ENCODE measurements at regions not wholly inside any gene's neighbourhood (a gene's known extent, or its start where the extent isn't known, plus 50 kb on each side); places are given as distances from the start of the nearest gene placed in this dataset.

DNA sequence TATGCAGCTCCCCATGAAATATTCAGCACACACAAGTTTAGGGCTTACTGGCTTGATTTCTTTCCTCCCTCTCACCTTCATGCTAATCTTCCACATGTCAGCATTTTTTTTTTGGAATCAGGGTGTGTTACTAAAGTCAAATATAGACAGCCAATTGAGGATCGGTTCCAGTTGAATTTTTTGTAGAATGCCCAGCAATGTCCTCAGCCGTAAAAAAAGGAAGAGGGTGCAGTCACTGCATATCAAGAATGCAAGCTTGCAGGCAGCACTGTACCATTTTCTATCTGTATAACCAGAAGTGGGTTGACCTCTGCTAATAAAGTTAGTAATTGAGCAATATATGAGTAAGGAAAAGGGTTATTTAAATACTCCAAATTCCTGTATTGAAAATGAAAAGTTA is 51.4 kb upstream of the CHMP2B start:
- DNase-seq (ENCODE audit: low spot score), result no peak

GRCh38 chr3:87173776-87174175 is 53.3 kb upstream of the CHMP2B start:
- no peak for DNase-seq (ENCODE audit: low spot score)

GRCh38 chr3:87173071-87173470 is 54.0 kb upstream of the CHMP2B start:
- DNase-seq (ENCODE audit: low spot score), result no peak

DNA sequence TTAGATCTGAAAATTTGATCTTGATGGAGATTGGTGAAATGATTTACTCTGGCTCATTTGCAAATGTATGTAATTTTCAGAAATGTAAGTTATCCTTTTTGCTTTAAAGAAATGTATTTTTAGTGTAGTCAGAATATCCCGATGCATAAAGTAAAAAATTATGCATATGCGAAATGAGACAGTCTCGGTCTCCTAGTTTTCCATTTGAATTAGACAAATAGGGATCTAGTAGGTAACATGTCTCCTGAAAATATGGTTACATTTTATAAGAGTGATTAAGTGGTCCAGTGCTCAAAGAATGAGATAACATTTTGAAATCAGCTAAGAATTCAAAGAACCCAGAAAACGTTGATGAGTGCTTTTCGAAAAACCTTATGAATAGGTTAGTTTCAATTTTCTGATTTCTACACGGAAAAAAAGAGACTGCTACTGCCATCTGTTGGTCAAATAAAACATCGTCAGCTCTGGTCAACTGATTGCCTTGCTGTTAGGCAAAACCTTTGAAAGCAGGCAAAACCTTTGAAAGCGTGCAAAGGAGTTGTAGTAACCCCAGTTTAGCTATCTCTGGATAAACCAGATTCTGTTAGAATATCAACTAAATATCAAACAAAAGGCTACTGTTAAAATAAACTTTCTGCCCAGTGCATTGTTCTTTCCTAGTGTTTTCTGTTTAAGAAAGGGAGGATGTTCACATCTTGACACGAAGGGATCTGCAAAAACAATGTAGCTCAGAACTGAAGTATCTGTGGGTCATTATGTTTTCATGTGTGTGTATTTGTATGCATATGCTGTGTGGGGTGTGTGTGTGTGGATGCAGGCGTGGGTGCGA is 59.3 kb upstream of the CHMP2B start:
- DNase-seq (ENCODE audit: low spot score), result peak; percentile 16

DNA sequence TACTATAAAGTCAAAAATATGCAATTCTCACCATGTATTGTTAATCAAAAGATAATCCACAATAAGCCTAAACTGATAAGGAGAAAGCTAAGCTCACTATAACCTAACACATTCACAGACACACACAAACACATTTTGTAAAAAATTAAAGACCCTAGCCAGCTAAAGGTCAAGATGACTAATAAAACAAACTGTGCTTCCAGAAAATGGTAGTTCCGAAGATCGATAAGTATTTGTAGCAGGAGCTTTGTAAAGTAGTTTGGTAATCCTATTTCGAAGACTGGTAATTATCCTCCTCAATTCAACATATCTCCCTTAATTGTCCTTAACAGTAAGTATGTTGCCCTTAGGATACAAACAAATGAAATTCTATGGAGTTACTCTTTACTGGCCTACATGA is 62.9 kb upstream of the CHMP2B start:
- DNase-seq (ENCODE audit: low spot score), result no peak

GRCh38 chr3:87161851-87162250 is 65.3 kb upstream of the CHMP2B start:
- DNase-seq (ENCODE audit: low spot score), result no peak

GRCh38 chr3:87161417-87161816 is 65.7 kb upstream of the CHMP2B start:
- no peak for DNase-seq (ENCODE audit: low spot score)

DNA sequence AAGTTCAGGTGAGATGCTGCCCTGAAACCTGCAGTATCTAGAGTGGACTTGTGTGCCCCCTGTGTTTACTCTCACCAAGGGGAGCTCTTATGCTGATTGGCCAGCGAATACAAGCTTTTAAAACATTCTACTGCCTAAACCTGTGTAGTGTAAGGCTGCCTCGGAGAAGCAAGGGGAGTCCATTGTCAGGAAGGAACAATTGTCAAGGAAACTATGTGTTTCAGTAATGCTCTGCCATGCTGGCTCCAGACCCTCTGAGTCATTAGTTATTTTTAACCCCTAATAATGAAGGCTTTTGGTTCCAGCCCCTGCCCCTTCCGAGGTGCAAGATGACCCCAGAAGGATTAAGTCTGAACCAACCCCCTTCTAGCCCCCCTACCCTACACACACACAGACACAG is 66.1 kb upstream of the CHMP2B start:
- DNase-seq (ENCODE audit: low spot score), result no peak

DNA sequence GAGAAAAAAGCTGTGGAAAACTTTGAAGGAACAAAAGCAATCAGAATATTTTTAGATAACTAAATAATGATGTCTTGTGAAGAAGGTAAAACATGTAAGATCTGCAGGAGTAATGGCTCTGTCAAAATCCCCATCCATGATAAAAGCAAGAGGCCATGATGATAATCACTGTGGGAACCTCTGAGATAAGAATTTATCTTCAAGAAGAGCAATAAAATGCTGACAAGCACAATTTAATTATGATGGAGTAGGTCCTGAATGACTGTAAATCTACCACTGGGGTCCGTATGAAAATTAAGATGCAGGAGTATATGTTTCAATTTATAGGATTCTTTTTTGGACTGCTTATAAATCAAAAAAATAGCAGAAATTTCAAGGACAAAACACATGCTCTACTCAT is 68.3 kb upstream of the CHMP2B start:
- DNase-seq (ENCODE audit: low spot score), result no peak

DNA sequence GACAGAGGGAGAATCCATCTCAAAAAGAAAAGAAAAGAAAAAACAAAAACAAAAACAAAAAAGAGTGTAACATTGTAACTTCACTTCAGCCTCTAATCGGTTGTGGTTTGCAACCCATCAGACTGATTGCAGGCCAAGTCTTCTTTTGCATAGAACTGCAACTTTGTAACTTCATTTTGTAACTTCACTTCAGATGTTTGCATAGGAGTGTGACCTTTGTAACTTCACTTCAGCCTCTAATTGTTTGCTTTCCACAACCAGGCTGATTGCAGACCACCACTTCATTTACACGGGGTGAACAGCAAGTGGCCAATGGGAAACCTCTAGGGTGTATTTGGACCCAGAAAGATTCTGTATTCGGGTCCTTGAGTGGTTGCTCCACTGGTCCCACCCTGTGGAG is 79.1 kb upstream of the CHMP2B start:
- DNase-seq (ENCODE audit: low spot score), result no peak

- no peak for DNase-seq (ENCODE audit: low spot score)
These were observed 79.5 kb upstream of the CHMP2B start for GRCh38 chr3:87147562-87147961.

DNA sequence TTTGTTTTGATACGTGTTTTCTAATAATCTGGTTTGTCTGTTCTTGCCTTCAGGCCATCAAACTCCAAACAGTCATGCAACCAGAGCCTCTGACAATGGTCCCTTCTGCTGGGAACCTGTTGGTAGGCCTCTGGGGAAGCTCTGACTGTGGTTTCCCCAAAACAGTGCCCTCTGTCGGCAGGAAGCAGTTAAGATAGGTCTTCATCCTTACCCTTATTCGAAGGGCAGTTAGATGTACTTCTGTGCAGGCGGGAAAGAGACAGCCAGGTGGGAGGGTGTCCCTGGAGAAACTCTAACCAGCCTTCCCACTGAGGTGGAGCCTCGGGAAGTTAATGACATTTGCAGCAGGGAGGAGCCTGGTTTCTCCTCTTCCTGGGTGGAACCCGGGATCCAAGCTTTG is 81.6 kb upstream of the CHMP2B start:
- peak; percentile 13 for DNase-seq (ENCODE audit: low spot score)

DNA sequence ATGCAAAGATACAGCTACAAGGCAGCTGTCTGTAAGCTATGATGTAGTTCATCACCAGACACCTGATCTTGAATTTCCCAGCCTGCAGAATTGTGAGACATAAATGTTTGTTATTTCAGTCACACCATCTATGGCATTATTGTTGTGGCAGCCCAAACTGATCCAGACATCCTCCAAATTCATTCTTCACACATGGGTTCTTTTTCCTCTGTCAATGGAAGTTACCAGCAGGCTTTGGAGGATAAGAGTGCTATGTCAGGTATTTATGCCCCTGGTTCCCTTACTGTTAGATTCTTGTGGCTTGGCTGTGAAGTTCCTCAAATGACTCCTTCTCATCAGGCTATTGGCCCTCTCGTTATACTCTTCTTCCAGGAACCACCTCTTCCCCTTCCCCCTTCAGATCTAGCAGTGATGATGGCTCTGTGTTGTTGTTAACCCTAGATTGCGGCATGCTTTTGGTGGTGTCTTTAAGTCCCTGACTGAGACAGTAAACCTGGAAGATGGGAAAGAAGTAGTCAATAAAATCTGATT is 91.0 kb upstream of the CHMP2B start:
- no peak for DNase-seq (ENCODE audit: low spot score)

DNA sequence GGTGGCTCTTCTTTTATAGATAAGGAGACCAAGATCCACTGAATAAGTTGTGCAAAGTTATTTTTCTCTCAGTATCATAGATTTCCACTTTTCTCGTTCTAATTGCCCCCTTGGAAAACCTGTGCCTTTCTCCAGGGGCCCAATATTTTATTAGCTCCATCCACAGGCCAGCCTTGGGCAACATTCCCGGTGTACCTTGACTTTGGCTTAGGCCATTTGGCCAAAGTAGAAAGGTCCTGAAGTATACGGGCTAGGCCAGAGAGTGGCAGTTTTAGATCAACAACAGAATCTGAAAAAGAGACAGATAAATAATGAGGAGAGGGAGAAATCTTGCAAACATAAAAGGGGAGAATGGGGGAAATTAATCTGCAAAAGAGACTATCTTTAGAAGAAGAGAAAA is 91.7 kb upstream of the CHMP2B start:
- no peak for DNase-seq (ENCODE audit: low spot score)

DNA sequence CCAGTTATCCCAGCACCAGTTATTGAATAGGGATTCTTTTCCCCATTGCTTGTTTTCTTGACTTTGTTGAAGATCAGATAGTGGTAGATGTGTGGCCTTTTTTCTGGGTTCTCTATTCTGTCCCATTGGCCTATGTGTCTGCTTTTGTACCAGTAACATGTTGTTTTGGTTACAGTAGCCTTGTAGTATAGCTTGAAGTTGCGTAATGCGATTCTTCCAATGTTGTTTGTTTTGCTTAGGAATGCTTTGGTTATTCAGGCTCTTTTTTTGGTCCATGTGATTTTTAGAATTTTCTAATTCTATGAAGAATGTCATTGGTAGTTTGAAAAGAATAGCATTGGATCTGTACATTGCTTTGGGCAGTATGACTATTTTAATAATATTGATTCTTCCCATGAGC is 94.3 kb upstream of the CHMP2B start:
- DNase-seq (ENCODE audit: low spot score), result no peak

DNA sequence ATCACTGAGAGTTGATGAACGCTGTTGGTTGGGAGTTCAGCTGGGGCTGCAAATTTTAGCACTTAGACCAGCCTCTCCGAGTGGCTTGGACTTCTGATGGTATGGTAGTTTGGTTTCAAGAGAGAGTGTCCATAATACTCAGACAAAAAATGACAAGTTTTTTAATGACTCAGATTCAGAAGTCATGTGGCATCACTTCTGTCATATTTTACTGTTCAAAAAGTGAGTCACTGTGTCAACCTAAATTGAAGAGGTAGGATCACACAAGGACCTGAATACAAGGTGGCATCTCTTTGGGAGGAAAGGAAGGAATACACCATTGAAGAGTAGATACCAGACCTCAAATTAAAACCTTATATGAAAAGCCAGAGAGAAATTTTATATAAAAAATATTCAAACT is 99.1 kb upstream of the CHMP2B start:
- DNase-seq (ENCODE audit: low spot score), result no peak

DNA sequence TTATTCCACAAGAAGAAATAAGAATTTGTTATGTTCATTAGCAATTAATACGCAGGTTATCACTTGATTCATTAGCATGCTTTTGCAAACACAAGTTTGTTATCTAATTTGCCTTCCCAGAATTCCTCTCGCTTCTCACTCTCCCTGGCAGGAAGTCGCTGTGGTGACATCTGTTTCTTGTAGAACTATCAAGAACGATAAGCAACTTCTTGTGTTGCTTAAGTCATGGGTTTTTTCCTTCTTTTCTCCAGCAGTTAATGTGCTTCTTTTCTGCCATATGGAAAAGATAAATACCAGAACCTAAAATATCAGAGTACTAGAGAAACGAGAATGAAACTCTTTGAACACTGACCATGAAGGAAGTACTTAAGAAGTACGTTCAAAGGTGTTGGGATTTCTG is 99.8 kb upstream of the CHMP2B start:
- DNase-seq (ENCODE audit: low spot score), result no peak

GRCh38 chr3:87126321-87126720 is 100.8 kb upstream of the CHMP2B start:
- DNase-seq (ENCODE audit: low spot score), result no peak

DNA sequence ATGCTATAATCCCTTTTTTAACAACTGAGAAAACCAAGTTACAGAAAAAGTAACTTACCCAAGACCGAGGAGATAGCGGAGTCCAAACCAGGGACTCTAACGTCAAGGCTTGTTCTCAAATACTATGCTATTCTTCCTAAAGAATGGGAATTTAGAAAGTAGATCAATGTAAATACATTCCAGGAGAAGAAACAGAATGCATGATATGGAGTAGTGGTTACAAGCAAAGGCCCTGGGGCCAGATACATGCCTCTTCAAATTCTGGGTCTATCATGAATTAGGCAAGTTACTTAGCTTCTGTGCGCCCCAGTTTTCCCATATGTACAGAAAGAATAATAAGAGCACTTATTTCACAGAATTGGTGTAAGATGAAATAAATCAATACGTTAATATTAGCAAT is 102.0 kb upstream of the CHMP2B start:
- no peak for DNase-seq (ENCODE audit: low spot score)

DNA sequence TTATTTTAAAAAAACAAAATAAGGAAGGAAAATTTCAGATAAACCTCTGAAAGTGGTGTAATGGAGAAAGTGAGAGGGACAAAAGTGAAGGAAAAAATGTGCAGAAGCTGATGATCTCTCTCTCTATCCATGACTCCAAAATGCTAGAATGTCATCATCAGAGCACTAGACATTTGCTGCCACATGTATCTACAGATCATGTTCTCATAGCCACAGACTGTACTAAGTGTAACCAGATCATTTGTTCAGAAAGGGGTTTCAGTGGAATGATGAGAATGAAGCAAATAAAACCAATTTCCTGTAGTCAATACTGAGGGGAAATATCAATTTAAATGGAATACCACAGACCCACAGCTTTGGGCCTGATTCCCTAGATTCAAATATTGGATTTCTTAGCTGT is 104.3 kb upstream of the CHMP2B start:
- DNase-seq (ENCODE audit: low spot score), result no peak

DNA sequence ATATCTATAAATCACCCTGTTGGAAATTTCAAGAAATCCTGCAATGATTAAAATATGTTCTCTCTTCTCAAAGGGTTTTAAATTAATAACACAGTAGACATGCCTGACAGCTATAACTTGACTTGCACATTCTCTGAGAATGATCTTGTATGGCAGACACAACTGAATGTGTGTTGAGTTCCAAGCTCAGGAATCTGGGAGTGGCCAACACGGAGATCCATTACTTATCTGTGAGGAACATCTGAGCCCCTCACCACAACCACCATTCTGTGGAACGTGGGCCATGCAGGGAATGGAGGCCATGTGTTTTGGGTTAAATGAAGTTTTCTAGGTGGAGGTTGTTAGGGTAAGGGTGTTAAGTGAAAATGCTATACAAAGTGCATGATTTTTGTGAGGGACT is 105.3 kb upstream of the CHMP2B start:
- no peak for DNase-seq (ENCODE audit: low spot score)

DNA sequence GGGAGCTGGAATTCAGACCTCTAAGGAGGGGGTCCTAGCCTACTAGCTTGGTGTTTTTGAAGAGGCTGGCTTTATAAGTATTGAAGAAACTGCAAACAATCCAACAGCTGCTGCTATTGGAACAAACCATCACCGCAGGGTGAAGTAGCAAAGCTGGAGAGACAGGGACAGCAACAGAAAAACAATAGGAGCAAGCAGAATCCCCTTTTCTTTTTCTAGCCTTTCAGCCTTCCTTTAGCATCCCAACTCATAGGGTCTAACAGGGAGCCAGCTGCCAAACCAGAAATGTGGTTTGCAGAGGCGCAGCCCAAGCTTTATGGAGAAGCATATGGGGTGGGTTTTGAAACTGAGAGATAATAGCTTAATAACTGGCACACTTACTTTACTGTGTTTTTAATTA is 106.2 kb upstream of the CHMP2B start:
- no peak for DNase-seq (ENCODE audit: low spot score)

DNA sequence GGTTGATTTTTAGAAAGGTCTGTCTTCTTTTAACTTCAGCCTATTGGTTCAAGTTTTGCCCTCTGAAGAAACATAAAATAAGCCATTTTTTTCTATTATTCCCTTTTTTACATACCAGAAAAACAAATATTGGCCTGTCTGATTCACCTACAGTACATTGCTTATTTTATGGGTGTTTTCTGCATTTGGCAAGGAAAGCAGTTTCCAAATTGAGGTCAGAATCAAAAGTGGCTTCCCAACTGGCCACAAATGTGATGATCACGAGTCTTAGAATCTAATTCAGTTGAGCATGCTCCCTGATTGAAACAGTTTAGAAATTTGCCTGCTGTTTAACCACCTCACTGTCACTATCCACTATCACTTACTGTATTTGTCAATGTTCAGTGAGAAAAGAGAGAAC is 106.9 kb upstream of the CHMP2B start:
- no peak for DNase-seq (ENCODE audit: low spot score)

DNA sequence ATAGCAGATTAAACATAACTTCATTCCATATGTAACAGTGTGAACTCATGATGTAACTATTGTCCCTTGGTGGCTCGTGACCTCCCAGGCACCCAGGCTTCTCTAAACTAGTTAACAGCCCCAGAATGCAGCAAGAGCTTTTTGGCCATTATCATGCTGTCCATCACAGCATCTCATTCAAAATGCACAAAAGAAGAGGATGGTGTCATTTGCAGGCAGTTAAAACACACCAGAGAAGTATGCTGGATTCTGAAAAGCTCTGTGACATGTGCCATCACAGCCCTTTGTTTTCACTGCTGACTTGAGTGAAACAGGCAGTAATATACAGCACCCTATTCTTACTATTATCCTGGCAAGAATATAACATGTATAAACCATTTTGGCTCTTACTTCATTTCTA is 117.6 kb upstream of the CHMP2B start:
- no peak for DNase-seq (ENCODE audit: low spot score)
